Activated naive CD8-positive, alpha-beta T cell treated with anti-CD3 and anti-CD28 coated beads, Interleukin-2, amount 10 ng/mL, durations not matched to agents 7 days and 5 days (primary cell): ENCODE measurements at regions not wholly inside any gene's neighbourhood (a gene's known extent, or its start where the extent isn't known, plus 50 kb on each side); places are given as distances from the start of the nearest gene placed in this dataset.

ENCODE experiments used
- ATAC-seq: fragments of 150-1000 bp; cut with Tn5 transposase; one replicate; pipeline ENCODE4 v1.10.0; 2021; ENCODE audit warnings: low read depth, moderate library complexity
- POLR2A ChIA-PET: fragments of 350-600 bp; sonication (Branson Sonifier 250); formaldehyde crosslinking; loops from one replicate; lab custom pipeline; 2021; ENCODE audit warnings: antibody characterized with exemption; lab: Charles Lee
- DNase-seq: peaks from one replicate; pipeline ENCODE4 v3.0.0; 2021
- H3K27ac Mint-ChIP-seq: one replicate; pipeline ENCODE4 v1.8.0; 2022; ENCODE audit warnings: mild to moderate bottlenecking, mixed read lengths
- H3K27me3 Mint-ChIP-seq: one replicate; pipeline ENCODE4 v1.8.0; 2022; ENCODE audit warnings: mild to moderate bottlenecking, moderate library complexity, mixed read lengths
- H3K36me3 Mint-ChIP-seq: one replicate; pipeline ENCODE4 v1.8.0; 2021; ENCODE audit warnings: mild to moderate bottlenecking, mixed read lengths
- H3K4me1 Mint-ChIP-seq: one replicate; pipeline ENCODE4 v1.8.0; 2021; ENCODE audit warnings: mixed read lengths
- H3K4me3 Mint-ChIP-seq: one replicate; pipeline ENCODE4 v1.8.0; 2022; ENCODE audit warnings: mild to moderate bottlenecking, moderate library complexity, mixed read lengths
- H3K9me3 Mint-ChIP-seq: one replicate; pipeline ENCODE4 v1.8.0; 2021; ENCODE audit warnings: mixed read lengths

DNA sequence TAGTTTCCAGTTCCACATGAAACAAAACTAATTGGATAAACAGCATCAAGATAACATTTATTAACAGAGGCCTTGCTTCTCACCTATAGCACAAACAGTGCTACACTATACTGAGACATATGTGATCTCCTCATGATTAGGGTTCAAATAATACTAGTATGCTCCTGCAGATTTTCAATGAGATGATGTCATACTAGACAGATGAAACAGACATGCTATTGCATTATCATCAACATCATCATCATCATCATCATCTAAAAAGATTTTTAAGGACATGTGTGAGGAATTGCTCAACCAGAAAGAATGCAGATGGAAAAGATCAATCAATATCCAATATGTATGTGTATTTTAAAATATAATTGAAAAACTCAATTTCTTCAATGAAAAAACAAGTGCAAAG lies 932.3 kb downstream of the METTL15 start:
- H3K27me3 Mint-ChIP-seq: no peaks in the 10 kb centered on the region
- no peaks in the 10 kb centered on the region for H3K4me1 Mint-ChIP-seq
- H3K36me3 Mint-ChIP-seq: no peaks in the 10 kb centered on the region
- POLR2A ChIA-PET: no interaction called here
- ATAC-seq: no peak
- no peak overlapping the region for H3K4me3 Mint-ChIP-seq
- DNase-seq: no peak
- peaks cover 9% of the 10 kb centered on the region for H3K9me3 Mint-ChIP-seq
- H3K27ac Mint-ChIP-seq: no peak overlapping the region

DNA sequence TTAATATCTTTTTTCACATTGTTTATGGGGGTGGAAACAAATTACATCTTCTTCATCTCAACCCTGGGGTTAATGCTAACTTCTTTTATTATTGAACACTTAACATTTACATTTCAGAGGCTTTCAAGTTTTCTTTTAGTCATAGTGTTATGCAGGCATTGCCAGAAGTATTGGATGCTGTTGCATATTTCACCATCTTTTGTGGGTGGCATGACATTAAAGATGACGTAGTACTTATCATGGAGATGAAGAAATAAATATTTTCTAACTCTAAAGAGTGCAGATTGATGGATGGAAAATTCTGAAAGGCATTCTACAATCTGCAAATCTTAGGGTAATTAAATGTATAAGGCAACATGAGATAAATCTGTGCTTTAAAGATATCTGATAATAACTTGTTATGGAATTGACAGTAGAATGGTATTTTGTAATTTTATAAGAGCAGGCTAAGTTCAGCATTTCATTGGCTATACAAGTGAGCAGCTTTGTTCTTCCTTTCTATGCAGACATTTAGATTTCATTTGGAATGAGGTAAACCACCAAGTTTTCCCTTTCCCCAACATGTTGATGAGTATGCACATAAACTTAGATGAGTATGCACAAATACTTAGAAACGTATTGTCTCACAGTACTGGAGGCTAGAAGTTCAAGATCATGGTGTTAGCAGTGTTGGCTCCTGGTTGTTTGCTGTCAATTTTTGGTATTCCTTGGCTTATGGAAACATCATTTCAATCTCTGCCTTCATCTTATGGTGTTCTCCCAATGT lies 924.4 kb downstream of the METTL15 start:
- Mint-ChIP-seq H3K4me1 (no peaks in the 10 kb centered on the region), H3K36me3 (no peaks in the 10 kb centered on the region), H3K27ac (no peak overlapping the region), H3K4me3 (no peak overlapping the region), H3K9me3 (peaks cover 4% of the 10 kb centered on the region), H3K27me3 (no peaks in the 10 kb centered on the region)
- no peak for DNase-seq
- ATAC-seq: no peak
- POLR2A ChIA-PET: no interaction called here

DNA sequence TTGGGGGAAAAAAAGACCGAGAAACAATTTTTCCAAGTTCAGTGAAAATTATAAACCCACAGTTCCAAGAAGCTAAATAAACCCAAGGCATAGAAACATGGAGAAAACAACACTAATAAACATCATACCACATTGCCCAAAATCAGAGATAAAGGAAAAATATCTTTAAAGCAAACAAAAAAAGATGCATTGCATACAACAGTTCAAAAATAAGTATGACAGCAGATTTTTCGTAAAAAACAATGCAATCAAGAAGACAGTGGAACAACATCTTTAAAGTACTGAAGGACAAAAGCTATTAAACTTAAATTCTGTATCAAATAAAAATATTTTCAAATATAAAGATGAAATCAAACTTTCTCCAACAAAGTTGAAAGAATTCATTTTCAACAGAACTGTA lies 921.3 kb downstream of the METTL15 start:
- ATAC-seq: no peak
- no peaks in the 10 kb centered on the region for H3K36me3 Mint-ChIP-seq
- H3K9me3 Mint-ChIP-seq: peaks cover 9% of the 10 kb centered on the region
- no peak overlapping the region for H3K27ac Mint-ChIP-seq
- H3K27me3 Mint-ChIP-seq: no peaks in the 10 kb centered on the region
- H3K4me1 Mint-ChIP-seq: no peaks in the 10 kb centered on the region
- DNase-seq: no peak
- POLR2A ChIA-PET: no interaction called here
- no peak overlapping the region for H3K4me3 Mint-ChIP-seq

DNA sequence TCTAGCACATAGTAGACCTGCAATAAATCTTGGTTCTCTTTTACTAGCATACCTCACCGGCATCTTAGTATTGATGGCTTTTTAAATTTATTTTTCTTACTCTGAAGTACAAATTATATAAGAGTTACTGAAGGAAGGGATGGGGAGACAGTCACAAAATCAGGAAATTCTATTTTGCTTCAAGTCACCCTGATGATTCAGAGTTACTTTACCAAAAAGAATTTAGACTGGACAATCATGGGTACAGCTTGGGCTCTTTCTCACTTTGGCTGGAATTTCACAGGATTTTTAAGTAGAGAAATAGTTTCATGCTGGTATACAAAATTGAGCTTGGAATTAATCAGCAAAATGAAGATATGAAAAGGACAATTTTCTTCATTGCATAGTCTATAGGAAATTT lies 919.2 kb downstream of the METTL15 start:
- POLR2A ChIA-PET: no interaction called here
- DNase-seq (no peak), ATAC-seq (no peak)
- H3K27me3 Mint-ChIP-seq: no peaks in the 10 kb centered on the region
- no peaks in the 10 kb centered on the region for H3K36me3 Mint-ChIP-seq
- H3K4me1 Mint-ChIP-seq: no peaks in the 10 kb centered on the region
- H3K9me3 Mint-ChIP-seq: peaks cover 9% of the 10 kb centered on the region
- H3K4me3 Mint-ChIP-seq: no peak overlapping the region
- H3K27ac Mint-ChIP-seq: no peak overlapping the region

DNA sequence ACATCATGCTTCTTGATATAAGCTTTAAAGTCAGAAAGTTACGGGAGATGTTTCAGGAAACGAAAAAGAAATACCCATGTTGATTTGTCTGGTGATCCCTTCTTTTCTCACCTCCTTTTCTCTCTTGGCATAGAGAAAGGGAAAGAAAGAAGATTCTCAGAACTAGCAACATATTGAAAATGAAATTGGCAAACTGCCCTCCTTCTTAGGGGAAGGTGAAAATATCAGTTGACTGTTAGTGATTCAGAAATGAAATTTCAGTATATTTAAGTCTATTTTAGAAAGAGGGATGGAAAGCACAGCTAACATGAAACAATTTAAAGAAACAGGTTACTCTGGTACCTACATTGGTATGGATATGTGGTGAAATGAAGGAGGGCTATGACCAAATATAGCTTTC lies 918.1 kb downstream of the METTL15 start:
- H3K4me1 Mint-ChIP-seq: no peaks in the 10 kb centered on the region
- ATAC-seq (no peak), DNase-seq (no peak)
- no peaks in the 10 kb centered on the region for H3K27me3 Mint-ChIP-seq
- POLR2A ChIA-PET: no interaction called here
- peaks cover 11% of the 10 kb centered on the region for H3K9me3 Mint-ChIP-seq
- no peak overlapping the region for H3K27ac Mint-ChIP-seq
- no peaks in the 10 kb centered on the region for H3K36me3 Mint-ChIP-seq
- no peak overlapping the region for H3K4me3 Mint-ChIP-seq

DNA sequence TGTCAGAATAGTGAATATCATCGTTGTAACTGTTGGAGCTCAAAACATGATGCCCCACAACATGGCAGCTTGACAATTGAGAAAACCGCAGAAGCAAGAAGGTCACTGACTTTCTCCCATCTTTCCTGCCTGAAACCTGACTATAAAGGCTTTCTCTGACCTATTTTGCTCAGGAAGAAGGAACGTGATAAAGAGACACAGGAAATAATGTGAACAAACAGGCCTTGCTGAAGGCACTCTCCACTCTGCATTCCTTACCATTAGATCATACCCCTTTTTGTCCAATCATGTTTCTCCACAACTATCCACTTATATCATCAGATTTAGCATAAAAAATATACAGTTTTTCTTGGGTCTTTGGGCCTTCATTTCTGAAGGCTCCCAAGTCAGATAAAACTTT lies 916.8 kb downstream of the METTL15 start:
- H3K4me1 Mint-ChIP-seq: no peaks in the 10 kb centered on the region
- H3K27me3 Mint-ChIP-seq: no peaks in the 10 kb centered on the region
- H3K9me3 Mint-ChIP-seq: peaks cover 11% of the 10 kb centered on the region
- ATAC-seq: no peak
- H3K36me3 Mint-ChIP-seq: no peaks in the 10 kb centered on the region
- no peak overlapping the region for H3K27ac Mint-ChIP-seq
- POLR2A ChIA-PET: no interaction called here
- no peak overlapping the region for H3K4me3 Mint-ChIP-seq
- DNase-seq: no peak

DNA sequence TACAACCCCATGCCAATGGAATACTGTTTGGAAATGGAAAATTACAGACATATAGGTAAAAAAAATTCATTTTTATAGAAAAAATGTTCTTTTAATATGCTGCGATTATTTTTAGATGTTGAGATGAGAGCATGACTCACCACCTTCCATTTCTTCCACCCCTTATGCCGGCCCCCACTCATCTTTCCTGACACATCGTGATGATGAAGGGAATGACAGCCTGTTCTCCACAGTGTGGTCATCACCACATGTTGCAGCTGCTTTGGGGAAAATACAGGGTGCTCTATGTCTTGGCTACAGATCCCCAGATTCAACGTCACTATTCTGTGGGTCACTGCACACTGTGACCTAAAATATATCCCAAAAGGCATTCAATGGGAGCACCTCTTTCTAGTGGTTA lies 916.2 kb downstream of the METTL15 start:
- ATAC-seq: no peak
- no peaks in the 10 kb centered on the region for H3K36me3 Mint-ChIP-seq
- DNase-seq: no peak
- peaks cover 11% of the 10 kb centered on the region for H3K9me3 Mint-ChIP-seq
- H3K4me1 Mint-ChIP-seq: no peaks in the 10 kb centered on the region
- no peak overlapping the region for H3K27ac Mint-ChIP-seq
- no peak overlapping the region for H3K4me3 Mint-ChIP-seq
- POLR2A ChIA-PET: no interaction called here
- no peaks in the 10 kb centered on the region for H3K27me3 Mint-ChIP-seq

DNA sequence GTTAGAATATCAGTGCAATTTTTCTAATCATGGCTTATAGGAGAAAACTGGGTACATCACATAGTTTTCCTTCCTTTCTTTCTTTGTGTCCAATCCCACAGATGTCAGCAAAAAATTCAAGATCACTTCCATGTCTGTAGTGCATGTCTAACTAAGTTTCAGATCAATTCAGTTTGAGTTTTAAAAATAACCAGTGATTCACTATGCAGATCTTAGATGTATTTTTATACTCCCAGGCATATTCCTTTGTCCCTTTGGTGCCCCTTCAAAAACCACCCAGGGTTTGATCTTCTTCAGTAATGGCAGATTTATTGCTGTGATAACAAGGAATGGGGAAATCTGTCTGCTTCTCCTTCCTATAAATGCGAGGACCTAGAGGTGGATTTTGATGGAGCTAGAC lies 915.6 kb downstream of the METTL15 start:
- Mint-ChIP-seq H3K36me3 (no peaks in the 10 kb centered on the region), H3K9me3 (peaks cover 11% of the 10 kb centered on the region), H3K27me3 (no peaks in the 10 kb centered on the region), H3K4me3 (no peak overlapping the region), H3K4me1 (no peaks in the 10 kb centered on the region), H3K27ac (no peak overlapping the region)
- POLR2A ChIA-PET: no interaction called here
- DNase-seq (no peak), ATAC-seq (no peak)

DNA sequence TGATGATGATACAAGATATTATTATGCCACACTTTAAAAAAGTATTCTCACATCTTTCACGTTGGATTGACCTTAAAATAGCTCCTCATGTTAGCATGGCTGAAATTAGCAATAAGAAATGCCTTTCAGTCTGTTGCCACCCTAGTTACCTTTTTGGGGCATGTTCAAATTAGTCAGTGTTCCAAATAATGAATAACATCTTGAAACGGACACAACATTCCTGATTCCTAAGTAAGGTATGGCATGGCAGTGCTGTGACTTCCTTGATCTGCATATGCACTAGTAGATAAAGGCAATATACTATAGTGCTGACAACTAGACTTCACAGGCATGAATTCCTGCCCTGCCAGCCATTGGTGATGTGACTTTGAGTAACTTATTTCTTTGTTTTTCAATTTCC lies 914.5 kb downstream of the METTL15 start:
- Mint-ChIP-seq H3K27me3 (no peaks in the 10 kb centered on the region), H3K4me3 (no peak overlapping the region), H3K27ac (no peak overlapping the region), H3K36me3 (no peaks in the 10 kb centered on the region), H3K4me1 (no peaks in the 10 kb centered on the region), H3K9me3 (peaks cover 7% of the 10 kb centered on the region)
- POLR2A ChIA-PET: no interaction called here
- ATAC-seq (no peak), DNase-seq (no peak)

DNA sequence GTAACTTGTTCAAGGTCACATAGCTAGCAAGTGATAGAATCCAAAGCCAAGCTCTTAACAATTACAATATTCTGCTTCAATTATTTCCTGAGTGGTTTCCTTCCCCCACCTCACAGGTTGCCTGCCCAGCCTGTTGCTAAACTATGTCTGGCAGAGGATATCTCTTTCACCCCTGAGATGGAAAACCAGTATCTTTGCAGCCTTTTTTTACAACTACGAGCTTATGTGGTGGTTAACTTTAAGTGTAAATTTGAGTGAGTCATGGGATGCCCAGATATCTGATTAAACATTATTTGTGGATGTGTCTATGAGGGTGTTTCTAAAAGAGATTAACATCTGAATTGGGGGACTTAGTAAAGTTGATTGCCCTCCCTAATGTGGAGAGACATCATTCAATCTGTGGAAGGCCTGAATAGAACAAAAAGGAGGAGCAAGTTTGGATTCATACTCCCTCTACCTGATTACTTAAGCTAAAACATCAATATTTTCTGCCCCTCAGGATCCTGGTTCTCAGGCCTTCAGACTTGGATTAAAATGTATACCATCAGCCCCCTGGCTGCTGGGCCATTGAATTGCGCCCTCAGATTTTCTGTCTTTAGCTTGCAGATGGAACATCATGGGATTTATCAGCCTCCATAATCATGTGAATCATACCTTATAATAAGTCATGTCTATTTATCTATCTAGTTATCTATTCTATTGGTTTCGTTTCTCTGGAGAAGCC lies 911.9 kb downstream of the METTL15 start:
- ATAC-seq (no peak), DNase-seq (no peak)
- Mint-ChIP-seq H3K4me1 (no peaks in the 10 kb centered on the region), H3K27me3 (no peaks in the 10 kb centered on the region), H3K36me3 (no peaks in the 10 kb centered on the region), H3K9me3 (peaks cover 4% of the 10 kb centered on the region), H3K4me3 (no peak overlapping the region), H3K27ac (no peak overlapping the region)
- POLR2A ChIA-PET: no interaction called here

DNA sequence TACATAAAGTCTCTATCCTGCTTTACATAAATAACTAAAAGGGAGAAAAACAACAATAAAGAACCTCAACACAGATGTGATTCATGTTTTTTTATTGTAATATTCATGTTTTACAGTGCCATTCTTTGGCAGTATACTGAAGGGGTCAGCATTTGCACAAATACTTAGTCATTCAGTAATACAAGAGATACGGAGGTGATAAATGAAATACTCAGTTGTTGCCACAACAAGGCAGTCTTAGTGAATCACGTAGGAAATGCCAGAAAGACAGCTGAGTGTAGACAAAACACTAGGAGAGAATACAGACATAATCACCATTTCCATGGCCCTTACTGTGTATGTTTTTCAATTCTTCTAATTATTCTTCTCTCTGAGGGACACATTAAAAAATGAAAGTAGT lies 910.4 kb downstream of the METTL15 start:
- POLR2A ChIA-PET: no interaction called here
- Mint-ChIP-seq H3K4me1 (no peaks in the 10 kb centered on the region), H3K36me3 (no peaks in the 10 kb centered on the region), H3K27me3 (no peaks in the 10 kb centered on the region), H3K4me3 (no peak overlapping the region), H3K27ac (no peak overlapping the region), H3K9me3 (peaks cover 4% of the 10 kb centered on the region)
- DNase-seq (no peak), ATAC-seq (no peak)

DNA sequence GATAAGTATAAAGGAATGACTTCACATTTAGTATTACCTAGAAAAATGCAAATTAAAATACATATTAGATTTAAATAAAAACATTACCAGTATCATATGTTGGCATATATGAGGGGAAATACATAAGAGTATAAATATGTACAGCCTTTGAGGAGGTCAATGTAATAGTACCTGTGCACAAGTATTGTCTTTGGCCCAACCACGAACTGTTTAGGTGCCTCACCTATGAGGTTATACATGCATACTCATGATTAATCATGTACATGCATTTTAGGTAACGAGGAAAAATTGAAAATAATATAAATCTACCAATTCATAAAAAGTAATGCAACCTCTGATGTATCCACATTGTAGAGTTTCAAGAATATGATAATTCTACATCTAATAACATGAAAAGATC lies 909.8 kb downstream of the METTL15 start:
- no peak for DNase-seq
- H3K4me1 Mint-ChIP-seq: no peaks in the 10 kb centered on the region
- POLR2A ChIA-PET: no interaction called here

DNA sequence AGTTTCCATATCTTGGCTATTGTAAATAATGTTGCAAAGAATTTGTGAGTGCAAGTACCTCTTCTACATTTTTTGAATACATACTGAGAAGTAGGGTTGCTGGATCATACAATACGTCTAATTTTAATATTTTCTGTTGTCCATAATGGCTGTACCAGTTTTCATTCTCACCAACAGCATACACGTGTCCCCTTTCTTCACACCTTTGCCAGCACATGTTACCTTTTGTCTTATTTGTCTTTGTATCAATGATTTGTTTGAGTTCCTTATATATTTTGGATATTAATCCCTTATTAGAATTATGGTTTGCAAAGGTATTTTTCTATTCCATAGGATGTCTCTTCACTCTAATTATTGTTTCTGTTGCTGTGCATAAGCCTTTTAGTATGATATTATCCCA lies 904.3 kb downstream of the METTL15 start:
- peaks cover 2% of the 10 kb centered on the region for H3K9me3 Mint-ChIP-seq
- no peak overlapping the region for H3K4me3 Mint-ChIP-seq
- H3K36me3 Mint-ChIP-seq: no peaks in the 10 kb centered on the region
- H3K4me1 Mint-ChIP-seq: no peaks in the 10 kb centered on the region
- DNase-seq: no peak
- ATAC-seq: no peak
- POLR2A ChIA-PET: no interaction called here
- H3K27ac Mint-ChIP-seq: no peak overlapping the region
- H3K27me3 Mint-ChIP-seq: no peaks in the 10 kb centered on the region

More for the DNA sequence above, 909.8 kb downstream of the METTL15 start:
- Mint-ChIP-seq H3K36me3 (no peaks in the 10 kb centered on the region), H3K27me3 (no peaks in the 10 kb centered on the region), H3K4me3 (no peak overlapping the region), H3K9me3 (peaks cover 4% of the 10 kb centered on the region), H3K27ac (no peak overlapping the region)
- ATAC-seq: no peak

DNA sequence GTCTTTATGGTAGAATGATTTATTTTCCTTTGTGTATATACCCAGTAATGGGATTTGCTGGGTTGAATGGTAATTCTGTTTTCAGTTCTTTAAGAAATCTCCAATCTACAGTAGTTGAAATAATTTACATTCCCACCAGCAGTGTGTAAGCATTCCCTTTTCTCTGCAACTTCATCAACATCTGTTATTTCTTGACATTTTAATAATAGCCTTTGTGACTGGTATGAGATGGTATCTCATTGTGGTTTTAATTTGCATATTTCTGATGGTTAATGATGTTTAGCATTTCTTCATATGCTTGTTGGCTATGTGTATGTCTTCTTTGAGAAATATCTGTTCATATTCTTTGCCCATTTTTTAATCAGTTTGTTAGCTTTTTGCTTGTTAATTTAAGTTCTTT lies 901.2 kb downstream of the METTL15 start:
- Mint-ChIP-seq H3K27ac (no peak overlapping the region), H3K36me3 (no peaks in the 10 kb centered on the region), H3K4me1 (no peaks in the 10 kb centered on the region), H3K27me3 (no peaks in the 10 kb centered on the region), H3K4me3 (no peak overlapping the region), H3K9me3 (no peaks in the 10 kb centered on the region)
- ATAC-seq (no peak), DNase-seq (no peak)
- POLR2A ChIA-PET: no interaction called here
